ENCODE measurements at regions not wholly inside any gene's neighbourhood (a gene's known extent, or its start where the extent isn't known, plus 50 kb on each side); places are given as distances from the start of the nearest gene placed in this dataset.
"Not testable (repeated sequence)": the region's sequence is repeated elsewhere in the genome, so short reads cannot be mapped to it uniquely, and the experiment has no call there.

DNA sequence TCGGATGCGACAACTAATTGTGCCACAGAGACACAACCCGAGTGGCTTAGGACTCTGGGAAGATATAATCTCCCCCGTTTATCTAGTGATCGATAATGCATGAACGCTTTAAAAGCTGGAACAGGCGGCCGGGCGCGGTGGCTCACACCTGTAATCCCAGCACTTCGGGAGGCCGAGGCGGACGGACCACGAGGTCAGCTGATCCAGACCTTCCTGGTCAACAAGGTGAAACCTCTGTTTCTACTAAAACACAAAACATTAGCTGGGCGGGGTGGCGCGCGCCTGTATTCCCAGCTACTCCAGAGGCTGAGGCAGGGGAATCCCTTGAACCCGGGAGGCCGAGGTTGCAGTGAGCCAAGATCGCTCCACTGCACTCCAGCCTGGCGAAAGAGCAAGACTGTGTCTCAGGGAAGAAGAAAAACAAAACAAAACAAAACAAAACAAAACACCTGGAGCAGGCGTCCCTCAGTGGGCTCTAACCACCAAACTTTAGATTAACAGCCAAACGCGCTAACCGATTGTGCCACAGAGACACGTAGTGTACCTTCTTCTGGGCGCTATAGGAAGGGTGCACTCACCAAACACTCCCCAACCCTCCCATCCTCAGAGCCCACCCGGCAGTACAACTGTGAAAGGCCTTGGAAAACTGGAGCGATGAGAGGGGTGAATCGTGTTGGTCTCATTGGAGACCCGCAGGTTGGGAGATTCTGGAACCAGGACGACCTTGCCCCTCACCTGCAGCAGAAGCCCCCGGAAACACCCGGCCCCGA, 53.3 kb upstream of the PPIAL4F start:
- TF ChIP-seq, protein P1, sequence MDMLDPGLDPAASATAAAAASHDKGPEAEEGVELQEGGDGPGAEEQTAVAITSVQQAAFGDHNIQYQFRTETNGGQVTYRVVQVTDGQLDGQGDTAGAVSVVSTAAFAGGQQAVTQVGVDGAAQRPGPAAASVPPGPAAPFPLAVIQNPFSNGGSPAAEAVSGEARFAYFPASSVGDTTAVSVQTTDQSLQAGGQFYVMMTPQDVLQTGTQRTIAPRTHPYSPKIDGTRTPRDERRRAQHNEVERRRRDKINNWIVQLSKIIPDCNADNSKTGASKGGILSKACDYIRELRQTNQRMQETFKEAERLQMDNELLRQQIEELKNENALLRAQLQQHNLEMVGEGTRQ (IDR thresholded peaks at IDR 0.05; ENCODE audit: low read depth, low read length): not testable (repeated sequence)
- TF ChIP-seq, protein P2, sequence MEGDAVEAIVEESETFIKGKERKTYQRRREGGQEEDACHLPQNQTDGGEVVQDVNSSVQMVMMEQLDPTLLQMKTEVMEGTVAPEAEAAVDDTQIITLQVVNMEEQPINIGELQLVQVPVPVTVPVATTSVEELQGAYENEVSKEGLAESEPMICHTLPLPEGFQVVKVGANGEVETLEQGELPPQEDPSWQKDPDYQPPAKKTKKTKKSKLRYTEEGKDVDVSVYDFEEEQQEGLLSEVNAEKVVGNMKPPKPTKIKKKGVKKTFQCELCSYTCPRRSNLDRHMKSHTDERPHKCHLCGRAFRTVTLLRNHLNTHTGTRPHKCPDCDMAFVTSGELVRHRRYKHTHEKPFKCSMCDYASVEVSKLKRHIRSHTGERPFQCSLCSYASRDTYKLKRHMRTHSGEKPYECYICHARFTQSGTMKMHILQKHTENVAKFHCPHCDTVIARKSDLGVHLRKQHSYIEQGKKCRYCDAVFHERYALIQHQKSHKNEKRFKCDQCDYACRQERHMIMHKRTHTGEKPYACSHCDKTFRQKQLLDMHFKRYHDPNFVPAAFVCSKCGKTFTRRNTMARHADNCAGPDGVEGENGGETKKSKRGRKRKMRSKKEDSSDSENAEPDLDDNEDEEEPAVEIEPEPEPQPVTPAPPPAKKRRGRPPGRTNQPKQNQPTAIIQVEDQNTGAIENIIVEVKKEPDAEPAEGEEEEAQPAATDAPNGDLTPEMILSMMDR (conservative IDR thresholded peaks at IDR 0.05; ENCODE audit: low read depth, low read length): not testable (repeated sequence)
- TF ChIP-seq SMC3 (IDR thresholded peaks at IDR 0.05; ENCODE audit: low read depth, low read length); MAFK (IDR thresholded peaks at IDR 0.05; ENCODE audit: low read depth, low read length); POLR2A (IDR thresholded peaks at IDR 0.05; ENCODE audit: low read depth, low read length); RFX5 (IDR thresholded peaks at IDR 0.05; ENCODE audit: low read depth, low read length); RCOR1 (IDR thresholded peaks at IDR 0.05; ENCODE audit: insufficient replicate concordance, low read length): not testable (repeated sequence)
